WTC11 (cell line): ENCODE measurements at regions not wholly inside any gene's neighbourhood (a gene's known extent, or its start where the extent isn't known, plus 50 kb on each side); places are given as distances from the start of the nearest gene placed in this dataset.
"Not testable (repeated sequence)": the region's sequence is repeated elsewhere in the genome, so short reads cannot be mapped to it uniquely, and the experiment has no call there.

Experiments
- CTCF ChIP-seq: fragments of 200-600 bp; IDR thresholded peaks from 2 replicates; pipeline ENCODE4 v1.8.0; 2022; ENCODE audit warnings: antibody characterized with exemption
- ELF4 ChIP-seq: sonication (generic); formaldehyde crosslinking; IDR thresholded peaks from 2 replicates; pipeline ENCODE4 v1.8.1; 2022; ENCODE audit warnings: low read depth, mild to moderate bottlenecking, moderate library complexity, missing genetic modification reagents
- ESRRA ChIP-seq: sonication (generic); formaldehyde crosslinking; IDR thresholded peaks from 2 replicates; pipeline ENCODE4 v1.8.1; 2022; ENCODE audit warnings: mild to moderate bottlenecking, missing genetic modification reagents, borderline replicate concordance
- JUN ChIP-seq: sonication (generic); formaldehyde crosslinking; IDR thresholded peaks from 2 replicates; pipeline ENCODE4 v1.8.0; 2023; ENCODE audit warnings: mild to moderate bottlenecking, missing genetic modification reagents
- PRDM15 ChIP-seq: sonication (generic); formaldehyde crosslinking; IDR thresholded peaks from 2 replicates; pipeline ENCODE4 v1.8.0; 2022; ENCODE audit warnings: missing genetic modification reagents
- SOX15 ChIP-seq: fragments of 250-450 bp; sonication (Bioruptor Pico); IDR thresholded peaks from 2 replicates; pipeline ENCODE4 v1.9.0; 2021; ENCODE audit warnings: mild to moderate bottlenecking
- USF1 ChIP-seq: sonication (generic); formaldehyde crosslinking; IDR thresholded peaks from 2 replicates; pipeline ENCODE4 v1.8.0; 2022; ENCODE audit warnings: mild to moderate bottlenecking, missing genetic modification reagents
- ZBTB21 ChIP-seq: sonication (generic); formaldehyde crosslinking; IDR thresholded peaks from 2 replicates; pipeline ENCODE4 v1.8.1; 2023; ENCODE audit warnings: mild to moderate bottlenecking, missing genetic modification reagents, borderline replicate concordance
- ZNF423 ChIP-seq: fragments of 250-450 bp; sonication (Bioruptor Pico); IDR thresholded peaks from 2 replicates; pipeline ENCODE4 v2.1.2; 2022; ENCODE audit warnings: mild to moderate bottlenecking, moderate library complexity
- TF ChIP-seq, protein P1 (sequence below): fragments of 250-450 bp; sonication (Bioruptor Pico); IDR thresholded peaks from 2 replicates; pipeline ENCODE4 v1.9.0; 2021; ENCODE audit warnings: mild to moderate bottlenecking
- TF ChIP-seq, protein P2 (sequence below): sonication (generic); formaldehyde crosslinking; IDR thresholded peaks from 2 replicates; pipeline ENCODE4 v1.8.1; 2022; ENCODE audit warnings: low read depth, mild to moderate bottlenecking, moderate library complexity, missing genetic modification reagents, borderline replicate concordance

- not testable (repeated sequence) for TF ChIP-seq CTCF; ZBTB21 (CRISPR knock-in tag); USF1 (CRISPR knock-in tag); ELF4 (CRISPR knock-in tag); ESRRA (CRISPR knock-in tag); ZNF423 (CRISPR knock-in tag); SOX15 (CRISPR knock-in tag); PRDM15 (CRISPR knock-in tag); JUN (CRISPR knock-in tag)
- TF ChIP-seq, protein P1, sequence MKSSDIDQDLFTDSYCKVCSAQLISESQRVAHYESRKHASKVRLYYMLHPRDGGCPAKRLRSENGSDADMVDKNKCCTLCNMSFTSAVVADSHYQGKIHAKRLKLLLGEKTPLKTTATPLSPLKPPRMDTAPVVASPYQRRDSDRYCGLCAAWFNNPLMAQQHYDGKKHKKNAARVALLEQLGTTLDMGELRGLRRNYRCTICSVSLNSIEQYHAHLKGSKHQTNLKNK: not testable (repeated sequence)
- TF ChIP-seq, protein P2, sequence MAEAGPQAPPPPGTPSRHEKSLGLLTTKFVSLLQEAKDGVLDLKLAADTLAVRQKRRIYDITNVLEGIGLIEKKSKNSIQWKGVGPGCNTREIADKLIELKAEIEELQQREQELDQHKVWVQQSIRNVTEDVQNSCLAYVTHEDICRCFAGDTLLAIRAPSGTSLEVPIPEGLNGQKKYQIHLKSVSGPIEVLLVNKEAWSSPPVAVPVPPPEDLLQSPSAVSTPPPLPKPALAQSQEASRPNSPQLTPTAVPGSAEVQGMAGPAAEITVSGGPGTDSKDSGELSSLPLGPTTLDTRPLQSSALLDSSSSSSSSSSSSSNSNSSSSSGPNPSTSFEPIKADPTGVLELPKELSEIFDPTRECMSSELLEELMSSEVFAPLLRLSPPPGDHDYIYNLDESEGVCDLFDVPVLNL: not testable (repeated sequence)
Measured at GRCh38 chr16:29612381-29613306, 50.4 kb upstream of the SPN start.
